IPS-15b (cell line): ENCODE measurements at regions not wholly inside any gene's neighbourhood (a gene's known extent, or its start where the extent isn't known, plus 50 kb on each side); places are given as distances from the start of the nearest gene placed in this dataset.

ENCODE experiments used
- H3K27me3 ChIP-seq: one replicate; pipeline ENCODE4 v1.6.1; 2013; ENCODE audit warnings: low read length; ENCODE audit not compliant: control insufficient read depth, insufficient read depth
- H3K36me3 ChIP-seq: one replicate; pipeline ENCODE4 v1.6.1; 2013; ENCODE audit warnings: low read length; ENCODE audit not compliant: control insufficient read depth, insufficient read depth
- H3K4me1 ChIP-seq: one replicate; pipeline ENCODE4 v1.6.1; 2013; ENCODE audit warnings: mild to moderate bottlenecking, low read length; ENCODE audit not compliant: control insufficient read depth, insufficient read depth
- H3K4me3 ChIP-seq: one replicate; pipeline ENCODE4 v1.5.1; 2013; ENCODE audit warnings: low read depth, low read length
- H3K9ac ChIP-seq: one replicate; pipeline ENCODE4 v1.6.1; 2013; ENCODE audit warnings: low read depth, mild to moderate bottlenecking, low read length
- H3K9me3 ChIP-seq: one replicate; pipeline ENCODE4 v1.6.1; 2013; ENCODE audit warnings: mild to moderate bottlenecking, low read length; ENCODE audit not compliant: control insufficient read depth, insufficient read depth

DNA sequence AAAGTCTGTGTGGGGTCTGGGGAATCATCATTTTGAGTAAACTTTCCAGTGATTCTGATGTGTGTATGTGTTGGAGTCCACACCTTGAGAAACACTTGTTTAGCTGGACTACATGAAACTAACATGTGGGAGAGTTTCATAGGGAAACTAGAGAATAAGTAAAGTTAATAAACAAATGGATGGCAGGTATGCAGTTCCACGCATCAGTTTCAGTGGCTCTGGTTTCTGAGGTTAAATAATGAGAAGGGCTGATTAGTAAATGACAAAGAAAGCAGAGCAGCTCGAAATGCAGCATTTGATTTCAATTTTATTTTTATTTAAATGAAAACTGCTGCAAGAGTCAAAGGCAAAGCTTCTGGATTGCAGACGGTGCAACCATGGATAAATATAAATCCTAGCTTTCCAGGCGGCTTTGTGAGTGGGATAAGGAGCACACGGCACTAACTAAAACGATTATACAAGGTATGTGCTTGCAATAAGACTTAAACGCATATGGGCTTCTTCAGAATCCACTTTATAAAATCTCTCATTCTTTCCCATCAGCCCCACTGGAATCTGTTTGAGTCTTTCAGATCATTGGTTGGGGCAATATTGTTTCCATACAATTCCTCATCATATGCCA, 310.7 kb downstream of the PLPP3 start:
- no peaks in the 10 kb centered on the region for H3K4me1 ChIP-seq
- H3K4me3 ChIP-seq = no peak overlapping the region
- no peaks in the 10 kb centered on the region for H3K27me3 ChIP-seq
- H3K9ac ChIP-seq = no peak overlapping the region
- no peaks in the 10 kb centered on the region for H3K36me3 ChIP-seq
- no peaks in the 10 kb centered on the region for H3K9me3 ChIP-seq

DNA sequence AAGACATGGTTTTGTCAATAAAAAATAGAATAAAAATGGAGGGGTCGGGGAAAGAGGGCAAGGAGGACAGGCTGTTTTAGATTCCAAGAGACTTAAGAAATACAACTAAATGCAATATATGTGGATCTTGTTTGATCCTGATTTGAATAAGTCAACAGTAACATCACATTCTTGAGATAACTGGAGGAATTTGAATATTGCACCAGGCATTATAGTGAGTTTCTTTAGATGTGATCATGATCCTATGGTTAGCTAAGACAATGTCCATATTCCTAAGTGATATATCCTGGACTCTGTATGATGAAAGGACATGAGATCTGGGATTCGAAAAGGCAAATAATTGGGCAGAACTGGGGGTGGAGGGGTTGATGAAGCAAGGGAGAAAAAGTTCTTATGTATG, 311.8 kb downstream of the PLPP3 start:
- H3K9ac ChIP-seq = no peak overlapping the region
- no peaks in the 10 kb centered on the region for H3K4me1 ChIP-seq
- H3K9me3 ChIP-seq = no peaks in the 10 kb centered on the region
- no peaks in the 10 kb centered on the region for H3K36me3 ChIP-seq
- H3K27me3 ChIP-seq = no peaks in the 10 kb centered on the region
- H3K4me3 ChIP-seq = no peak overlapping the region

DNA sequence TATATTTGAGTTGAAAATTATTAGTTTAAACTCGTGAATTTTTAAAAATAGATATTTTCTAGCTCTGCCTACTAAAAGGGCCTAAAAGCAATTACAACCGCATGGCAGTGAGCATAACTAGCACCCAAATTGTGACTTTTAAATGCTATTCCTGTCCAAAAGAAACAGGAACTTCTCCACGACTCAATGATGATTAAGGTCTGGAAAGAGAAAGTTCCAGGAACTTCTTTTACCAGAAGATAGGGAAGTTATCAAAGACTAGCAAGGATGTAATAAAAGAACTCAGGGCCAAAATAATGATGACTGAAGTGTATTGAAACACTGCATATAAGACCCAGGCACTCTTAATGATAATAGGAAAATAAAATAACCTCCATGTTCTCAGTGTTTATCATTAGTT, 313.0 kb downstream of the PLPP3 start:
- no peaks in the 10 kb centered on the region for H3K27me3 ChIP-seq
- H3K36me3 ChIP-seq = no peaks in the 10 kb centered on the region
- H3K9me3 ChIP-seq = no peaks in the 10 kb centered on the region
- H3K4me3 ChIP-seq = no peak overlapping the region
- no peaks in the 10 kb centered on the region for H3K4me1 ChIP-seq
- H3K9ac ChIP-seq = no peak overlapping the region

DNA sequence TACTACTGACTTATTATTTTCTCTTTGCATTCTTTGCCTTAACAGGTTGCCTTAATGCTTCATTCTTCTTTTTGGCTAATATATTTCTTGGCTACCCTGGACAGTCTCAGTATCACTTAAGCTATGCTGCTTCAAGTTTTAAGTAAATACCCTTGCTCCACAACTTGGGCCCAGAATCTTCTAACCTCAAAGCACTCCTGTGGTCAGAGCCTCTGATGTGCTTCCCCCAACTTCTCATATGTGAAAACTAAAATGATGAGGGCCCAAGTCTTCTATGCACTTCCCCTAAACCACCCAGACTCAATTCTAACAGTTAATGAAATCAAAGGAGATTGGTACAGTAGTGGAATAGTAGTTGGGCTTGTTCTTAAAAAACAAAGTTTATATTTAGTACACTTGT, 314.1 kb downstream of the PLPP3 start:
- Histone ChIP-seq H3K4me3 (no peak overlapping the region), H3K9ac (no peak overlapping the region), H3K9me3 (no peaks in the 10 kb centered on the region), H3K27me3 (no peaks in the 10 kb centered on the region), H3K36me3 (no peaks in the 10 kb centered on the region), H3K4me1 (no peaks in the 10 kb centered on the region)

GRCh38 chr1:56263908-56264307, 315.5 kb downstream of the PLPP3 start:
- Histone ChIP-seq H3K9me3 (no peaks in the 10 kb centered on the region), H3K9ac (no peak overlapping the region), H3K4me1 (no peaks in the 10 kb centered on the region), H3K36me3 (no peaks in the 10 kb centered on the region), H3K27me3 (no peaks in the 10 kb centered on the region), H3K4me3 (no peak overlapping the region)

- Histone ChIP-seq H3K4me1 (no peaks in the 10 kb centered on the region), H3K4me3 (no peak overlapping the region), H3K9ac (no peak overlapping the region), H3K36me3 (no peaks in the 10 kb centered on the region), H3K27me3 (no peaks in the 10 kb centered on the region), H3K9me3 (no peaks in the 10 kb centered on the region)
These were observed 321.0 kb downstream of the PLPP3 start for GRCh38 chr1:56258371-56258770.

DNA sequence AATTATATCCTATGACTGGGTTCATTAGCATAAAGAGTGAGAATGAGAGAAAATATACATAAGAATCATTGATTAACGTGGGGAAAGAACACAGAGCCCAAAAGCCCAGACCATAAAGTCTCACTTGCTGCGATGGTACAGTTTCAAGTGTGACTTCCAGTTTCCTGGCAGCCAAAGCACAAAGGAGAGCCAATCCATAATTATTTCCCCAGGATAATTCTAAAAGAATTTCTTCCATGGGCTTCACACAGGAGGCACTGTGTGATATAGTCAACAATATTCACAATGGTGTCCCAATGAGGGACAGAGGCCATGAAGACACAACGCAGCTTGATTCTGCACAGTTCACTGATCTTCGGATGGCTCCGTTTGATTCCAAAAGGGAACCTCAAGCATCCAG, 321.6 kb downstream of the PLPP3 start:
- H3K9me3 ChIP-seq = no peaks in the 10 kb centered on the region
- no peak overlapping the region for H3K9ac ChIP-seq
- no peaks in the 10 kb centered on the region for H3K4me1 ChIP-seq
- no peaks in the 10 kb centered on the region for H3K36me3 ChIP-seq
- H3K27me3 ChIP-seq = no peaks in the 10 kb centered on the region
- no peak overlapping the region for H3K4me3 ChIP-seq

DNA sequence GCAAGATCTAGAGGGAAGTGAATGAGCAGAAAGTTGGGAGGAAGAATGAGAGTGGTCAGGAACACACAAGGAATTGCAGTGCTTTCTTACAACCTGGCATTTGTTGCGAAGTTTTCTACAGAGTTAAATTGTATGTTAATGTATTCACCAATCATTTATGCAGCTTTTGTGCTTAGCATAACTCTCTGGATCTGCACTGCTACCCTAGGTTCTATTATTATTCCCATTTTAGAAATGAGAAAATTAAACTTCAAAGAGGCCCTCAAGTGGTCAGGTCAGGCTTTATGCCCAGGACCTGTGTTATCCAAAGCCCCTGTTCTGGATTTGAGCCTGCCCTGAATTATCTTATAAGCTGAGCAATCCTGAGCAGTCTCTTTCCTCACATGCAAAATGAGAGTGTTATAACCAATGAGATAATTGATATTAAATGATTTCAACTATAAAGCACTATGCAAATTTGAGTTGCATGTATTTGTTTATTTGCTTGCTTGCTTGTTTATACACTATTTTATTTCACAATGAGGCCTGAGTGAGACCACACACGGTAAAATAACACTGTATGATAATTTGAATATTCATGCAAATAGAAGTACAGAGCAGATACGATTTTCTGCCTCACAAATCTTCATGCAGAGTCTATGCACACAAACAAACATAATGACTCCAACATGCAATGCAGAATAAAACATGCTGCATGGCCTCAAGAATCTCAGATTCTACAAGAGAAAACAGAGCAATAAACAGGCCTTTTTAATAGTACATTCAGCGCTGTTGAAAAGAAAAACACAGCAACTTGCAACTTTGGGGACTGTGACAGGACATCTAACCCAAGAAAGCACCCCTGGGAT, 323.0 kb downstream of the PLPP3 start:
- Histone ChIP-seq H3K27me3 (no peaks in the 10 kb centered on the region), H3K36me3 (no peaks in the 10 kb centered on the region), H3K9me3 (no peaks in the 10 kb centered on the region), H3K4me3 (no peak overlapping the region), H3K9ac (no peak overlapping the region), H3K4me1 (no peaks in the 10 kb centered on the region)

DNA sequence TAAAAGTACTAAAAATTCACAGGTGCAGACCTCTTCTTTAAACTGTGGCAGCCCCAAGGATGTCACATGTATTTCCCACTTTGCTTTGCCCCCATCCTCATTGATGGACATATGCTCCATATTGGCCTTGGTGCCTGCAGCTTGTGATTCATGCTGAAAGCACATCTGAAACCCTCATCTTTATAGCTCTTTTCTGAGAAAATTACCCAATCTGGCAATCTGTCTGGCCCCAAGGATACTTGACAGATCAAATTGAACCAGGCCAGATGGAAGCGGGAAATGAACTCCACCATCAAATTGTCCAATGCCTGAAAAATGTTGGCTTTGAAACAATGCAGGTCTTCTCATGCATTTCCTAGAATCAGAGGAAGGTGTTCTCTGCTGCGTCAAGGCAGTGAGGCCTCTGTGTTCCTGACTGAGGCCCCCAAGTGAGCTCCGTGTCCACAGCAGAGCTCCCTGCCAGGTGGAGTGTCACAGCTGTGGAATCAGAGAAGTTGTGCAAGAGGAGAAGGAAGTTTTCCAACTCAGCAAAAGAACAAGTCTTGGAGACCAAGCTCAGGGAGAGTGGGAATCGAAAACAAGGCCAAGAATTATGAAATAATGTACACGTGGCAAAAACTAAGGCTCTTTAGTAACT, 323.7 kb downstream of the PLPP3 start:
- no peaks in the 10 kb centered on the region for H3K36me3 ChIP-seq
- no peak overlapping the region for H3K4me3 ChIP-seq
- no peak overlapping the region for H3K9ac ChIP-seq
- no peaks in the 10 kb centered on the region for H3K27me3 ChIP-seq
- no peaks in the 10 kb centered on the region for H3K9me3 ChIP-seq
- H3K4me1 ChIP-seq = no peaks in the 10 kb centered on the region

GRCh38 chr1:56254130-56254529, 325.2 kb downstream of the PLPP3 start:
- Histone ChIP-seq H3K27me3 (no peaks in the 10 kb centered on the region), H3K4me3 (no peak overlapping the region), H3K9ac (no peak overlapping the region), H3K36me3 (no peaks in the 10 kb centered on the region), H3K4me1 (no peaks in the 10 kb centered on the region), H3K9me3 (no peaks in the 10 kb centered on the region)

DNA sequence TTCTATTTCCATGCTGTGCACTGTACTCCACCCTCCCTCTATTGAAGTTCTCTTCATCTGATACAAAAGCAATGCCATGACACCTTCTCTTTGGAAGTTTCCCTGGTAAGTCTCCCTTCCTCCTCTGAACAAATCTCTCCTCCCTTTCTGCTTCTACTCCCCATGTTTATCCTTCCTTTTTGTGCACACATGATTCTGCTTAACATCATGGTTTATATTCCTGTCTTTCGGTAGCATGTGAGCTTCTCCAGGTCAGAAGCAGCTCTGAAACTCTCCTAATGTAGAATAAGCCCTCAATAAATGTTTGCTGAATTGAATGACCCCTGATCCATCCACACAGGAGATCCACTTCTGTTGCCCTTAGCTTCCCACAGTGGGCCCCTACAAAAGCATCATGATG, 328.6 kb downstream of the PLPP3 start:
- no peaks in the 10 kb centered on the region for H3K27me3 ChIP-seq
- no peaks in the 10 kb centered on the region for H3K4me1 ChIP-seq
- H3K36me3 ChIP-seq = no peaks in the 10 kb centered on the region
- H3K9ac ChIP-seq = no peak overlapping the region
- H3K4me3 ChIP-seq = no peak overlapping the region
- H3K9me3 ChIP-seq = no peaks in the 10 kb centered on the region

- H3K4me3 ChIP-seq = no peak overlapping the region
- no peaks in the 10 kb centered on the region for H3K36me3 ChIP-seq
- no peak overlapping the region for H3K9ac ChIP-seq
- no peaks in the 10 kb centered on the region for H3K27me3 ChIP-seq
- H3K4me1 ChIP-seq = no peaks in the 10 kb centered on the region
- H3K9me3 ChIP-seq = no peaks in the 10 kb centered on the region
These were observed 330.1 kb downstream of the PLPP3 start for GRCh38 chr1:56249234-56249633.
